ENCODE measurements at regions not wholly inside any gene's neighbourhood (a gene's known extent, or its start where the extent isn't known, plus 50 kb on each side); places are given as distances from the start of the nearest gene placed in this dataset.

GRCh38 chr2:114261366-114261765 is 181.1 kb upstream of the DPP10 start:
- TF ChIP-seq POLR2AphosphoS5 (IDR thresholded peaks at IDR 0.05) (no peak), CTCF (IDR thresholded peaks at IDR 0.05) (no peak)
